Hepatocyte (in vitro differentiated cells): ENCODE measurements at regions not wholly inside any gene's neighbourhood (a gene's known extent, or its start where the extent isn't known, plus 50 kb on each side); places are given as distances from the start of the nearest gene placed in this dataset.

Experiments used
- DNase-seq: peaks from one replicate; pipeline ENCODE4 v3.0.0-alpha.2; 2016; ENCODE audit warnings: low spot score
- H2AFZ ChIP-seq: fragments of 200-600 bp; sonication (generic); 2 replicates; pipeline ENCODE4 v1.6.0; 2016; ENCODE audit warnings: antibody characterized with exemption, mild to moderate bottlenecking
- H3K27ac ChIP-seq: fragments of 200-600 bp; sonication (generic); 2 replicates; pipeline ENCODE4 v1.5.1; 2016; ENCODE audit warnings: mild to moderate bottlenecking
- H3K27me3 ChIP-seq: fragments of 200-600 bp; sonication (generic); 2 replicates; pipeline ENCODE4 v1.6.1; 2016
- H3K36me3 ChIP-seq: fragments of 200-600 bp; sonication (generic); replicated peaks from 2 replicates; pipeline ENCODE4 v1.5.1; 2016; ENCODE audit warnings: low read depth; ENCODE audit not compliant: insufficient read depth
- H3K4me1 ChIP-seq: fragments of 200-600 bp; sonication (generic); 2 replicates; pipeline ENCODE4 v1.5.1; 2016; ENCODE audit warnings: mild to moderate bottlenecking, moderate library complexity; ENCODE audit not compliant: insufficient read depth
- H3K4me2 ChIP-seq: fragments of 200-600 bp; sonication (generic); 2 replicates; pipeline ENCODE4 v1.6.0; 2016
- H3K4me3 ChIP-seq: fragments of 200-600 bp; sonication (generic); 2 replicates; pipeline ENCODE4 v1.5.1; 2016; ENCODE audit warnings: mild to moderate bottlenecking
- H3K79me2 ChIP-seq: fragments of 200-600 bp; sonication (generic); 2 replicates; pipeline ENCODE4 v1.6.0; 2017; ENCODE audit warnings: mild to moderate bottlenecking
- H3K9me2 ChIP-seq: fragments of 200-600 bp; sonication (generic); replicated peaks from 2 replicates; pipeline ENCODE4 v1.6.0; 2017; ENCODE audit warnings: mild to moderate bottlenecking; ENCODE audit not compliant: insufficient read depth
- H3K9me3 ChIP-seq: fragments of 200-600 bp; sonication (generic); 2 replicates; pipeline ENCODE4 v1.5.1; 2016; ENCODE audit warnings: low read depth, mild to moderate bottlenecking
- H4K20me1 ChIP-seq: fragments of 200-600 bp; sonication (generic); 2 replicates; pipeline ENCODE4 v1.6.0; 2016; ENCODE audit warnings: mild to moderate bottlenecking; ENCODE audit not compliant: insufficient read depth, poor library complexity, severe bottlenecking
- CTCF ChIP-seq: fragments of 200-600 bp; sonication (generic); IDR thresholded peaks from 2 replicates; pipeline ENCODE4 v1.5.1; 2016; ENCODE audit warnings: antibody characterized with exemption, mild to moderate bottlenecking; ENCODE audit not compliant: poor library complexity
- EZH2 ChIP-seq: fragments of 200-600 bp; sonication (generic); IDR thresholded peaks from 2 replicates; pipeline ENCODE4 v1.6.1; 2016; ENCODE audit warnings: antibody characterized with exemption, mild to moderate bottlenecking, borderline replicate concordance
- EZH2phosphoT487 ChIP-seq: fragments of 200-600 bp; sonication (generic); IDR thresholded peaks from one replicate; pipeline ENCODE4 v1.6.1; 2018; ENCODE audit warnings: antibody characterized with exemption, mild to moderate bottlenecking, low read depth, moderate library complexity; ENCODE audit not compliant: unreplicated experiment, severe bottlenecking
- WGBS: methylation state at CpG from one replicate; pipeline ENCODE4 v1.1.6; 2016; ENCODE audit warnings: low lambda C conversion rate; ENCODE audit errors: missing lambda C conversion rate; 5-methylcytosine and 5-hydroxymethylcytosine counted together

GRCh38 chr18:41646915-41647620 lies 308.0 kb upstream of the PIK3C3 start:
- H3K79me2 ChIP-seq = no peaks in the 10 kb centered on the region
- H3K9me2 ChIP-seq = no peaks in the 10 kb centered on the region
- H3K27me3 ChIP-seq = no peaks in the 10 kb centered on the region
- no peak for DNase-seq
- no peak overlapping the region for H3K4me2 ChIP-seq
- no peak overlapping the region for H3K27ac ChIP-seq
- 57% methylated on average over 11 of the region's 11 CpGs for WGBS
- no peaks in the 10 kb centered on the region for H4K20me1 ChIP-seq
- TF ChIP-seq EZH2 (no peak), CTCF (no peak), EZH2phosphoT487 (no peak)
- H3K4me3 ChIP-seq = no peak overlapping the region
- H2AFZ ChIP-seq = no peak overlapping the region
- H3K9me3 ChIP-seq = no peaks in the 10 kb centered on the region
- H3K4me1 ChIP-seq = no peaks in the 10 kb centered on the region
- no peaks in the 10 kb centered on the region for H3K36me3 ChIP-seq

DNA sequence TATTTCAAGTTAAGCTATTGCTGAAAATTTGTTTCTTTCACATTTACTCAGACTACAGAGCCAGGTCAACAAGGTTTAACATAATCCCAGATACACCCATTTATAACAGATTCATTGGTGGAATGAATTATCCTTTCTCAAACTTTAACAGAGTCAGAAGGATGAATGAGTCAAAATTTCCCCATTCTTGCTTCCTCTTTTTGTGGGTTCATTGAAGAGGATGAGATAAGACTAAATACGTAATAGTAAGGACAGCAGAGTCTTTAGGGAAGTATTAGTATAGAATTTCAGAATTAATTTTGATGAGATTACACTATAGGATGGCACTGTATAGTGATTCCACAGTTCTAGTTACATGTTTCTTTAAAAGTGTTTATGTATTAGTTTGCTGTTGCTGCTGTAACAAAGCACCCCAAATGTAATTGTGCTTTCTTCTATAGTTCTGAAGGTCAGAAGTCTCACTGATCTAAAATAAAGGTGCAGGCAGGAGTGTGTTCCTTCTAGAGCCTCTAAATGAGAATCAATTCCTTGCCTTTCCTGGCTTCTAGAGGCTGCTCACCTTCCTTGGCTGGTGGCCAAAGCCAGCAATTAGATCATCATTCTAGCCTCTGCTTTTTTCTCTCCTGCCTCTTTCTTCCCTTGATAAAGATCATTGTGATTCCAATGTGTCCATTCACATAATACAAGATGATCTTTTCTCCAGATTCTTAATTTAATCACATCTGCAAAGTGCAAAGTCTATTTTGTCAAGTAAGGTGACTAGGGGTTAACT lies 309.3 kb upstream of the PIK3C3 start:
- DNase-seq = peak; percentile 10
- H3K9me2 ChIP-seq = no peaks in the 10 kb centered on the region
- no peak overlapping the region for H3K4me2 ChIP-seq
- no peaks in the 10 kb centered on the region for H3K4me1 ChIP-seq
- no peaks in the 10 kb centered on the region for H3K27me3 ChIP-seq
- 29% methylated on average over 1 of the region's 1 CpG for WGBS
- H3K79me2 ChIP-seq = no peaks in the 10 kb centered on the region
- H3K9me3 ChIP-seq = no peaks in the 10 kb centered on the region
- TF ChIP-seq EZH2 (no peak), CTCF (no peak), EZH2phosphoT487 (no peak)
- H3K27ac ChIP-seq = no peak overlapping the region
- H3K36me3 ChIP-seq = no peaks in the 10 kb centered on the region
- H4K20me1 ChIP-seq = no peaks in the 10 kb centered on the region
- no peak overlapping the region for H3K4me3 ChIP-seq
- H2AFZ ChIP-seq = no peak overlapping the region

DNA sequence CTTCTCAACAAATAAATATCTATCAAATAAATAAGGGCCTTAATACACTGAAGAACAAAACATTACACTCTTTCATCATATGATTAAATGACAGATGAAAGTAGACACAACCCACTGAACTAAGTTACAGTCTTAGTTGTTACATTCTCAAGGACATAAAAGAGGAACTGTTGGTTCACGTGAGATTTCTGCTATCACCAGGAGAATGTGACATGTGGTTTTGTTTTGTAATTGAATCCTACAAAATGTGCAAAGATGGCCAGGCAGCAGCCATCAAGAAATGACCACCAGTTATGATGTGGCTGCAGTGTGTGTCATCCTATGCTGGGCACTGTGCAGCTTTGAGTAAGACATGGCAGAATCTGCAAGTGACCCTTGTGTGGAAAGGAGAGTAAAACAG lies 310.6 kb upstream of the PIK3C3 start:
- TF ChIP-seq EZH2phosphoT487 (no peak), EZH2 (no peak), CTCF (no peak)
- Histone ChIP-seq H3K4me2 (no peak overlapping the region), H3K27me3 (no peaks in the 10 kb centered on the region)

More for the DNA sequence above, 310.6 kb upstream of the PIK3C3 start:
- 68% methylated on average over 1 of the region's 1 CpG for WGBS
- H3K36me3 ChIP-seq = no peaks in the 10 kb centered on the region
- no peak overlapping the region for H3K27ac ChIP-seq
- DNase-seq = no peak
- H3K4me1 ChIP-seq = no peaks in the 10 kb centered on the region
- H3K9me3 ChIP-seq = no peaks in the 10 kb centered on the region
- no peaks in the 10 kb centered on the region for H4K20me1 ChIP-seq
- no peak overlapping the region for H3K4me3 ChIP-seq
- no peaks in the 10 kb centered on the region for H3K79me2 ChIP-seq
- no peak overlapping the region for H2AFZ ChIP-seq
- no peaks in the 10 kb centered on the region for H3K9me2 ChIP-seq
